ENCODE measurements at regions not wholly inside any gene's neighbourhood (a gene's known extent, or its start where the extent isn't known, plus 50 kb on each side); places are given as distances from the start of the nearest gene placed in this dataset.

DNA sequence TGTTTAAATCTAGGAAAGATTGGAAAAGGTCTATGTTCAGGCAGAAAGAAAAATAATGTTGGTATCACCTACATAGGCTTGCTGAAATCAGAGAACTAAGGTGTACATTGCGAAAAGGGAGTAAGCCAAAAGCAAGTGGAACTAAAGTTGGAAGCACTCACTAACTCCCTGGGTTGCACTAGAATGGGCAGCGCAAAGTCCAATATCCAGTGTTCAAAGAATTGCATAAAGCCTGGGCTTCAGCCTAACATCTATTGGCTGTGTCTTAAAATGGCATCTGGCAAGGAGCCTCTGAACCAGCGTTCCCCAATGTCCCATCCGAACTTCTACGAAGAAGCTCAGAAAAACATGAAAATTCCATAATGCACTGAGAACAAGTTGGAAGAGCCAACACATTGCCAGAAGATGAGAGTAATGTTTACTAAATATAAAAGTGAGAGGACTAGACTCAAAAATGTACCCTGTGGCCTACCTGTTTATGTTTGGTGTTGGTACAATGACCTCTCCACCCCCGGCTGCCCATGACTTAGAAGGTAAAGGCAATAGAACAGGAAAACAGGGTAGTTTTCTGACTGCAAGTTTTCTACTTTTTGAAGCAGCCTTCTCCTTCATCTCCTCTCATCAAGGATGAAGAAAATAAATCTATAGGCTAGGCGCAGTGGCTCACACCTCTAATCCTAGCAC lies 275.9 kb upstream of the GHITM start:
- Mint-ChIP-seq H3K27me3 (no peaks in the 10 kb centered on the region), H3K4me1 (no peaks in the 10 kb centered on the region)

DNA sequence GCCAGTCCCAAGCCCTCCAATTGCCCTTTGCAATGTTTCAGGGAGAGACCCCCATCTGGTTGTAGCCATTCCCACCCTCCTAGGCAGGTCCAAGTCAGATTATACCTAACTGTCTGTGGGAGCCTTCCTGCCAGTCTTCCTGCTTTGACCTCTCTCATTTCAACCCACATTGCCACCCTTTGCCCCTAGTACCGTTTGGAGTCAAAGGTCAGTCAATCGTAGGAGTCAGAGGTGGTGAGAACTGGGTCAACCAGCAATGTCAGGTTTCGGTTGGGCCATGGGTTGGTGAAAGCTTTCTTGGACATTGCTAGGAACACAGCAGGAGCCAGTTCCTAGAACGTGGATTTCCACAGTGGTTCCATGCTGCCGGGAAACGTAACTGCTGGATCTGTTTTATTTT lies 269.4 kb upstream of the GHITM start:
- no peaks in the 10 kb centered on the region for H3K36me3 Mint-ChIP-seq
- no peak for DNase-seq
- no peaks in the 10 kb centered on the region for H3K4me1 Mint-ChIP-seq
- no peak overlapping the region for H3K27ac Mint-ChIP-seq
- CTCF ChIA-PET: interaction anchor here (1.3 to 1.5 kb wide), 2 partner anchors 14 to 157 kb away, joined by 3 to 4 read pairs; no protein-coding TSS in a partner anchor
- H3K4me3 Mint-ChIP-seq: no peak overlapping the region
- H3K27me3 Mint-ChIP-seq: no peaks in the 10 kb centered on the region
- no peaks in the 10 kb centered on the region for H3K9me3 Mint-ChIP-seq

More for the DNA sequence above, 275.9 kb upstream of the GHITM start:
- no peak overlapping the region for H3K27ac Mint-ChIP-seq
- no peaks in the 10 kb centered on the region for H3K36me3 Mint-ChIP-seq
- DNase-seq: no peak
- CTCF ChIA-PET: no interaction called here
- no peaks in the 10 kb centered on the region for H3K9me3 Mint-ChIP-seq
- H3K4me3 Mint-ChIP-seq: no peak overlapping the region

DNA sequence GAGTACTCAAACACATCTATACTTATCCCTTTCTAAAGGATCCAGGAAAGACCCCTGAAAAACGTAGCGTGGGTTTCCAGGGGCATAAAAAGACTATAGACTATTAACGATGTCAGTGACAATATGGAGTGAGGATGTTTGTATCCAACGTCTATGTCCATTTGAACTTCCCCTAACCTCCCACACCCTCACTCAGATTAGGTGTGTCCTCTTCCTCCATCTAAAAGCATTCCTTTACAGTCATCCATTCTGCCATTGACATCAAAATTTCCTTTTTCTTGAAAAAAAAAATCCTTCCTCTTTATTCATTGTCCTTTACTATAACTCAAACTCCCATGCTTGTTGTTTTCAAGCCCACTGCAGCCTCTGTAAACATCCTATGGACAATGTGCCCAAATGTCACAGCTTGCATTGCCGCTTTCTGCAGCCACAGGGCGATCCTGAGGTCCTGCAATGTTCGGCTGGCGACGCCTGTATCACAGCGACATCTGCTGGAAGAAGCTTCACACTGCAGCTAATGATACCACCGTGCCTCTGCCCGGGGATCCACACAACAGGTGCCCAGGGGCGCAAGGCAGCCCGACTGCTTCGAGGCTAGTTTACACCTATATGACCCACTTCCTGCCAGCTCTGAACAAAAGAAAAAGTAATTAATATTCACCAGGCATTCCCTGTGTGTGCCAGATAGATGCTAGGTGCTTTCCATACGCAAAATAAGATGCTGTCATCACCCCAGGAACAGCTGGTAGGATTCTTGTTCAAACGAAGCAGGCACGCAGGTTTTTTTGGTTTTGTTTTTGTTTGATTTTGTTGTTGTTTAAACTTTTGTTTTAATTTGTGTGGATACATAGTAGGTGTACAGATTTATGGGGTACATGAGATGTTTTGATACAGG lies 267.9 kb upstream of the GHITM start:
- Mint-ChIP-seq H3K4me3 (no peak overlapping the region), H3K36me3 (no peaks in the 10 kb centered on the region), H3K4me1 (no peaks in the 10 kb centered on the region), H3K27me3 (no peaks in the 10 kb centered on the region), H3K27ac (no peak overlapping the region), H3K9me3 (no peaks in the 10 kb centered on the region)
- peak; percentile 72 for DNase-seq
- CTCF ChIA-PET: interaction anchor here (0.5 to 1.5 kb wide), 12 partner anchors 11 to 1070 kb away, joined by 3 to 6 read pairs (median 4); no protein-coding TSS in a partner anchor

DNA sequence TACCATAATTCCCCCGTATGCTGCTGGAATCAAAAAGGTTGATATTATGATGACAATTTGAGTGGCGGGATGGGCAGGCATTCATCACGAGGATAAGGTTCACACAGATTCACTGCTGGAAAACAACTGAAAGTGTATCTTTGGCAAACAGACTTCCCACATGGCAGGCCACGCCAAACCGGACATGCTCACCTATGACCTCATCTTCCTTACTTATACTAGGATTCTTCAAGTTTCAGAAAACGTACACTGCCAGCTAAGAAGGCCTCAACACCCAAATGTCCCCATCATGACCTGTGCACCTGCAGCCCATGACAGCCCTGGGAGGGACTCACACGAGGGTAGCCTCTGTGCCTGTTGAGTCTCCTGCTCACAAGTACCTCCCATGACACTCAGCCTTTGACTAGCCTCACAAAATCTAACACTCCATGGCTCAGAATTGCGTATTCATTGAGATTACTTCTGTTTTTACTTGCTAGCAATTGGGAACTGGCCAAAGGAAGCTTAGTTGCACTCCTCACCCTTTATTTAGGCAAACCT lies 259.0 kb upstream of the GHITM start:
- CTCF ChIA-PET: no interaction called here

DNA sequence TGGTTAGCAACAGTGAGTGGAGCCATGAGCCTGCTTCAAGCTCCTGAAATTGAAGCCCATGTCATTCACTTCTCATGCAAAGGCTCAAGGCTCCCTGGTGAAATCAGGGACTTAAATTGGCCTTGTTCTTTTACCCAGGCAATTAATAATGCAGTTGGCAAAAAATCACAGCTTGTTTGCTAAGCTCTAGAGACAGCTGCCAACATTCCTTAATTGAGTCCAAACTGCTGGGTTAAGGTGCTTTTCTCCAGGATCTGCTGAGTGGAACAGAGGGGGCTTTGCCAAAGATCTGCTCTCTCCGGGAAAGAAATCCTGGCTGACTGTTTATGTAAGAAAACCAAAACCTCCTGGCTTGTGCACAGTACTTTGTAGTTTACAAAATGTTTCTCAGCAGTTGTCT lies 257.6 kb upstream of the GHITM start:
- CTCF ChIA-PET: no interaction called here
- H3K36me3 Mint-ChIP-seq: no peaks in the 10 kb centered on the region
- H3K9me3 Mint-ChIP-seq: no peaks in the 10 kb centered on the region
- DNase-seq: no peak
- H3K27me3 Mint-ChIP-seq: no peaks in the 10 kb centered on the region
- no peaks in the 10 kb centered on the region for H3K4me1 Mint-ChIP-seq
- H3K27ac Mint-ChIP-seq: no peak overlapping the region
- no peak overlapping the region for H3K4me3 Mint-ChIP-seq

More for the DNA sequence above, 259.0 kb upstream of the GHITM start:
- no peaks in the 10 kb centered on the region for H3K27me3 Mint-ChIP-seq
- no peaks in the 10 kb centered on the region for H3K9me3 Mint-ChIP-seq
- H3K27ac Mint-ChIP-seq: no peak overlapping the region
- H3K4me3 Mint-ChIP-seq: no peak overlapping the region
- DNase-seq: no peak
- H3K36me3 Mint-ChIP-seq: no peaks in the 10 kb centered on the region
- no peaks in the 10 kb centered on the region for H3K4me1 Mint-ChIP-seq

DNA sequence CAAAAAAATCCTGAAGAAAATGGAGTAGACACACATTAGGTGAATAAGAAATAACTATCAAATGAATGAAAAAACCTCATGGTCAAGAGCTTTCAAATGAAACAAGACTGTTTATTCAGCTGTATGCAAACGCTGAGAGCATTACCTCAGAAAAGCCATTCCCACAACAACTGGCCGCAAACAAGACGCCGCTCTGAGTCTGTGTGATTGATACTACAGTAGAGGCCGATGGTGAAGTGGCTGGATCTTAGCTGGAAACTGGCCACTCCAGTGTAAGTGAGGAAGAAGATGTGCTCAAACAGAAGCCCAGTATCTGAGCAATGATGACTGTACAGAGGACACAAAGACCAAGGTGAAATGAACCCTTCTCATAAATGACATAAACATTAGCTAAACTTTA lies 252.4 kb upstream of the GHITM start:
- DNase-seq: no peak
- no peaks in the 10 kb centered on the region for H3K27me3 Mint-ChIP-seq
- H3K27ac Mint-ChIP-seq: no peak overlapping the region
- CTCF ChIA-PET: interaction anchor here (0.6 to 1.2 kb wide), 2 partner anchors 13 to 252 kb away, joined by 3 to 4 read pairs; no protein-coding TSS in a partner anchor
- H3K36me3 Mint-ChIP-seq: no peaks in the 10 kb centered on the region
- H3K9me3 Mint-ChIP-seq: no peaks in the 10 kb centered on the region
- H3K4me1 Mint-ChIP-seq: no peaks in the 10 kb centered on the region
- H3K4me3 Mint-ChIP-seq: no peak overlapping the region

DNA sequence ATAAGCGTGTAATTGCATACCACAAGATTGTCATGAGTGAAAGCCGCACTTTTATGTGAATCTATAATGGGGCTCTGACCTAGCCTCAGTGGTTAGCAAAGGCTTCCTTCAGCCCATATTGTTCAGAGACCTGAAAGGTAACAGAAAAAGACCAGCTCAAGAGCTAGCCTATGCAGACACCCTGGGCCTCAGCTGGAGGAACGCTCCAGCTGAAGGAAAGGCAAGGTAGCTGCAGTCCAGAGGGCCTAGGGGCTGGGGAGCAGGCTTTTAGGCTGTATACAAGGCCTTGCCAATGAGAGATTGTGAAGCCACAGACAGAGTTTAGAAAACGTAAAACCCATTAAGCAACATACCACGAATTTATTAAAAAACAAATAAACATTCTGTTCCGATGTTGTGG lies 246.6 kb upstream of the GHITM start:
- no peaks in the 10 kb centered on the region for H3K9me3 Mint-ChIP-seq
- H3K4me1 Mint-ChIP-seq: no peaks in the 10 kb centered on the region
- DNase-seq: no peak
- H3K36me3 Mint-ChIP-seq: no peaks in the 10 kb centered on the region
- CTCF ChIA-PET: interaction anchor here (0.7 kb wide), 1 partner anchor 1026 kb away, joined by 4 read pairs; no protein-coding TSS in a partner anchor
- H3K27me3 Mint-ChIP-seq: no peaks in the 10 kb centered on the region
- no peak overlapping the region for H3K27ac Mint-ChIP-seq
- no peak overlapping the region for H3K4me3 Mint-ChIP-seq

DNA sequence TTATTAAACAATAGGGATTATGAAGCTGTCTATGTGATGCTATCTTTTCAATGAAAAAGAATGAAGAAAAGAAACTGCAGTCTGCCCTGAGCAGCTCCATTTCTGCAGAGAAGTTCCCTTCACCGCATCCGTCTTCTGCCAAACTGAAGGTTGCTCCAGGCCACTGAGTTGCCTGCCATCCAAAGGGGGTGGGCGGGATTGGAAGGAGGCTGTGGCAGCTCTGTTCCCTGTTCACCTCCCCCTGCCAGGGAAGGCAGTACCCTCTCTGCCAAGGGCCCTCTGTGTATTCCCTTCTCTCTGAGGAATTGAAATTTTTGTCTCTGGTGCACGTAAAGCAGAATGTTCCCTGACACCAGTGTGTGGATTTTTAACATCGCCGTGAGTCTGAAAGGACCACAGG lies 243.1 kb upstream of the GHITM start:
- no peak overlapping the region for H3K27ac Mint-ChIP-seq
- H3K4me1 Mint-ChIP-seq: no peaks in the 10 kb centered on the region
- no peaks in the 10 kb centered on the region for H3K36me3 Mint-ChIP-seq
- DNase-seq: no peak
- H3K9me3 Mint-ChIP-seq: no peaks in the 10 kb centered on the region
- H3K4me3 Mint-ChIP-seq: no peak overlapping the region
- no peaks in the 10 kb centered on the region for H3K27me3 Mint-ChIP-seq
- CTCF ChIA-PET: no interaction called here

DNA sequence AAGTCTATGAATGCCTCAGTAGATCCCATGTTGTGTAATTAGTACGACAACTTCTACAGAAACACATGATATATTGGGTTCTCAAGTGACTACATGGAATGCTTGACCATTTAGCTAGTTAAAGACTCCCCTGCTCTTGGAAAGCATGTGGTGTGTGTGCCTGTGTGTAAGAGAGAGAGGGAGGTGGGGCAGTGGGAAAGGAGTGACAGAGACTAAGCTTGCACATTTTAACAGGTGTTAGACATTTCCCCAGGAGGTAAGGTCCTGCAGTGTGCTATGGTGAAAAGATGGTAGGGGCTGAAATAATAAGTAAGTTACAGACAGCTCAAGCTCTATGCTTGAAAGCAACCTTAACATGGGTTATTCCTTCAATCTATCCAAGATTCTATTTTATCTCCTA lies 241.7 kb upstream of the GHITM start:
- Mint-ChIP-seq H3K27me3 (no peaks in the 10 kb centered on the region), H3K9me3 (no peaks in the 10 kb centered on the region), H3K27ac (no peak overlapping the region), H3K4me3 (no peak overlapping the region), H3K4me1 (no peaks in the 10 kb centered on the region), H3K36me3 (no peaks in the 10 kb centered on the region)
- no peak for DNase-seq
- CTCF ChIA-PET: no interaction called here

DNA sequence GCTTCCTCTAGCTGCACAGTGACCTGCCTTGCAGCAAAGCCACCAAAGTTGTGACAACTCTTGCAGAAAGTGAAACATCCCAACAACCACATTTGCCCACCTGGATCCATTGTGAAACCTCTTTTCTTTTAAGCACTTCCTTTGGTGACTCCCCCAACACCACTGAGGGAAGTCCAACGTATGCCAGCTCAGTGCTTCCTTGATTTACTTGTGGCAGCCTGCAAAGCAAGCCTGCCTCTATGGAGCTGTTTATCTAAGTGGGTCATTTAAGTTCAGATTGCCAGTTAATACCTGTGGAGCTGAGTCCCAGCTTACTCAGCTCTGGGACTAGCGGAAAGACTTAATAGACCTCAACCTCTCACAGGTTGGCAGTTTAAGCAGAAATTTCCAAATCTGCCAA lies 230.8 kb upstream of the GHITM start:
- no peak overlapping the region for H3K4me3 Mint-ChIP-seq
- H3K4me1 Mint-ChIP-seq: no peaks in the 10 kb centered on the region
- no peak for DNase-seq
- CTCF ChIA-PET: no interaction called here
- H3K9me3 Mint-ChIP-seq: no peaks in the 10 kb centered on the region
- H3K27ac Mint-ChIP-seq: no peak overlapping the region
- peaks cover 3% of the 10 kb centered on the region for H3K27me3 Mint-ChIP-seq
- H3K36me3 Mint-ChIP-seq: no peaks in the 10 kb centered on the region

DNA sequence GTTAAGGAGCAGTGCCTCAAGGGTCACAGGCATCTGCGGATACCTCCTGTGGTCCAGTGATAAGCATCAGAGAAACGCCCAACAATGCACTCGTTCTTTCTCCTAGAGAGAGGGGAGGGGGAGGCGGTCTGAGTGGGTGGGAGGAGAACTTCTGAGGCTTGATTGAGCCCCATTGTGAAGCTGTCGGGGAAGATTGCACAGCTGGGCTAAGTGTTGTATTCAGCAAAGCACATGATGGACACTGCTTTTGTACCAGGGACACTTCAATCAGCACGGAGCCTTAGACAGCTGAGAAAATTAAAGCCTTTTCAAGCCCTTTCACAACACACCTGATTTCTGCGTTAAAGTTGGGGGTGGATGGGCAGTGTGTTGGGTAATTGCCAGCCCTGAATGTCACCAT lies 230.3 kb upstream of the GHITM start:
- Mint-ChIP-seq H3K4me1 (no peaks in the 10 kb centered on the region), H3K9me3 (no peaks in the 10 kb centered on the region), H3K36me3 (no peaks in the 10 kb centered on the region)

DNA sequence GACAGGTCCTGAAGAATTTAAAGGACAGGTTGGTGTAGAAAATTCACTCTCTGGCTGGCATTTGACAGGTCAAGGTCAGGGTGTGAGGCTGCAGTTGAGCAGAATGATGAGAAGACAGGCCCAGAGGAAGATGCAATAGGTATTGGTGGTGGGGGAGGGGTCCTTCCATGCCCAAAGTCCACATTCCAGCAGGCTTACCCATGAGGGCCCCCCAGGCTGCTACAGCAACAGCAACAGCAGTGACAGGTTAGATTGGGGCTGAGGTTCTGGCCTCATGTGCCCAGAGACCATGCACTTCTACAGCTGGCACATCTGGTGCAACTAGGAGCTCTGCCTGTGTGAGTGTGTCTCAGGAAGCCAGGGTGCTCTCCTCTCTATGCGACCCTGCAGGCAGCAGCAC lies 223.5 kb upstream of the GHITM start:
- no peaks in the 10 kb centered on the region for H3K9me3 Mint-ChIP-seq
- DNase-seq: no peak
- H3K4me3 Mint-ChIP-seq: no peak overlapping the region
- H3K4me1 Mint-ChIP-seq: no peaks in the 10 kb centered on the region
- H3K36me3 Mint-ChIP-seq: no peaks in the 10 kb centered on the region
- CTCF ChIA-PET: no interaction called here
- no peak overlapping the region for H3K27ac Mint-ChIP-seq
- peaks cover 6% of the 10 kb centered on the region for H3K27me3 Mint-ChIP-seq

More for the DNA sequence above, 230.3 kb upstream of the GHITM start:
- no peak for DNase-seq
- Mint-ChIP-seq H3K4me3 (no peak overlapping the region), H3K27me3 (peaks cover 3% of the 10 kb centered on the region), H3K27ac (no peak overlapping the region)
- CTCF ChIA-PET: no interaction called here

DNA sequence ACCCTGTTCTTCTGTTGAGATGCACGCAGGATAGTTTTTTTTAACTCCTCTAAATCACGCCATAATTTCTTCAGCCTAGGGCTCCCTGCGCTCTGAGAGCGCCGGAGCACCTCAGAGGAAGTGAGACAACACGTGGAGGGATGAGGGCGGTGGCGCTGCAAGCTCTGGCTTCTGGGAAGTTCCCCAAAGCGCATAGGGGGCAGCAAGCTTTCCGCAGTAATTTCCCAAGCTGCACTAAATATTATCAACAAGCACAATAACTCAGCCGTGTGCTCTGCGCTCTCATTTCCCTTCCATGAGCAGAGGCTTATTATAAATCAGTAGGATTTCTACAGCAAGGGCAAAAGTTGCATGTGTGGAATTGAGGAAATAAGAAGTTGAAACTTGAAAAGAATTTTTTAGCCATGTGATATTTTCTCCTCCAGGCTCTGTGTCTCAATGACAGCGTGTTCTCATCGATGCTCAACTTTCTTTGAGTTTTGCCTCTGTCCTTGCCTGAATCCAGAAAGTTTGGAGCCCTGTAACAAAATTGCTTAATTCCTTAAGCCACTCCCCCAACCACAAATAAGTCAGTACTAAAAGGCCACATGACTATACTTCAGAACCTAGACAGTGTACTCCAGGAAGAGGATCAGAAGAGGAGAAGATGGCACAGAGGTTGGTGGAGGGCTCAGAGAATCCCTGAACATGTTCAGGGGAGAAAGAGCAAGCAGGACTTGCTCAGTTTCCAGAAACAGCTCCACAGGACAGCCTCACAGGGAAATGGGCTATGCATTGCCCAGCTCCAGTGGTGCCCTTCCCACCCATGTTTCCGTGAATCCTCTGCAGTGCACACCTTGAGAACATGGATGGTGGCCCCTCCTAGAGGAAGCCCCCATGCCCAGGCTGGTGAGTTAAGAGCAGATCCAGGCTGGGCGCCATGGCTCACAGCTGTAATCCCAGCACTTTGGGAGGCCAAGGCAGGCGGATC lies 221.5 kb upstream of the GHITM start:
- Mint-ChIP-seq H3K36me3 (no peaks in the 10 kb centered on the region), H3K27me3 (peaks cover 8% of the 10 kb centered on the region), H3K4me3 (no peak overlapping the region), H3K9me3 (no peaks in the 10 kb centered on the region), H3K4me1 (no peaks in the 10 kb centered on the region), H3K27ac (no peak overlapping the region)
- no peak for DNase-seq
- CTCF ChIA-PET: no interaction called here

DNA sequence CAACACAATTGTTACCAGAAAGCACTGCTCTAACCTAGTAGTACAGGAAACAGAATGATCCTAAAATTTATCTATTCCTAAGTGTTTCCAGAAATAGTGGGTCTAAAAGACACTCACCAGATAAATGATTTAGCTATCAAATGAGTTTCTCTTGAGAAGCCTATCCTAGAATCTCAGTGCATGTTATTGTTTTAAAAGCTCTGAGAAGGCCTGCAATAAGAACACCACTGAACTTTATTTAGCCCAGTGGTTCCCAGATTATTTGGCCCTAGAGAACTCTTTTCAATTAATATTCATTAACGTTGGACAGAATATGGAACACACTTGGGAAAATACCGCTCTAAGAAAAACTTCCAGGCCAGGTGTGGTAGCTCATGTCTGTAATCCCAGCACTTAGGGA lies 220.1 kb upstream of the GHITM start:
- H3K27ac Mint-ChIP-seq: no peak overlapping the region
- H3K4me1 Mint-ChIP-seq: no peaks in the 10 kb centered on the region
- DNase-seq: no peak
- H3K4me3 Mint-ChIP-seq: no peak overlapping the region
- CTCF ChIA-PET: no interaction called here
- H3K36me3 Mint-ChIP-seq: no peaks in the 10 kb centered on the region
- H3K9me3 Mint-ChIP-seq: no peaks in the 10 kb centered on the region
- peaks cover 8% of the 10 kb centered on the region for H3K27me3 Mint-ChIP-seq

Measured in activated naive CD4-positive, alpha-beta T cell treated with anti-CD3 and anti-CD28 coated beads, Interleukin-2, amount 10 ng/mL, durations not matched to agents 7 days and 5 days (primary cell).